ENCODE measurements at regions not wholly inside any gene's neighbourhood (a gene's known extent, or its start where the extent isn't known, plus 50 kb on each side); places are given as distances from the start of the nearest gene placed in this dataset.

- TF ChIP-seq EZH2phosphoT487 (IDR thresholded peaks at IDR 0.05; ENCODE audit: low read length), result no peak
- TF ChIP-seq EZH2 (optimal IDR thresholded peaks at IDR 0.05; ENCODE audit: low read depth, low read length), result no peak
Measured at GRCh38 chr10:131485732-131486131, 174.2 kb upstream of the TCERG1L start.

All from MM.1S (cell line).